Upper lobe of right lung (tissue), 1 donor: ENCODE measurements at regions not wholly inside any gene's neighbourhood (a gene's known extent, or its start where the extent isn't known, plus 50 kb on each side); places are given as distances from the start of the nearest gene placed in this dataset.

Source experiments
- ATAC-seq: fragments of 200-7000 bp; cut with Tn5 transposase; one replicate; pipeline ENCODE4 v1.9.1; 2020; ENCODE audit warnings: mild to moderate bottlenecking, moderate library complexity
- DNase-seq: peaks from one replicate; pipeline ENCODE4 v3.0.0-alpha.2; 2020
- H3K27ac ChIP-seq: fragments of 200-600 bp; one replicate; pipeline ENCODE4 v1.8.0; 2022
- H3K27me3 ChIP-seq: fragments of 200-600 bp; one replicate; pipeline ENCODE4 v1.8.0; 2022; ENCODE audit warnings: mild to moderate bottlenecking
- H3K36me3 ChIP-seq: fragments of 200-600 bp; one replicate; pipeline ENCODE4 v1.8.0; 2022
- H3K4me1 ChIP-seq: fragments of 200-600 bp; one replicate; pipeline ENCODE4 v1.8.0; 2022
- H3K4me3 ChIP-seq: fragments of 200-600 bp; one replicate; pipeline ENCODE4 v1.8.0; 2022; ENCODE audit warnings: mild to moderate bottlenecking
- H3K9me3 ChIP-seq: fragments of 200-600 bp; one replicate; pipeline ENCODE4 v1.8.0; 2022
- intact Hi-C: fragments of 100-400 bp; cut with DNase I; formaldehyde crosslinking; loops from one replicate; pipeline ENCODE4 v1.11.0; 2022
- TF ChIP-seq, protein P1 (sequence below): fragments of 200-600 bp; IDR thresholded peaks from one replicate; pipeline ENCODE4 v1.8.0; 2022; ENCODE audit warnings: antibody characterized with exemption
- donor health status: DM: no; HTN: yes; CAD: no; lungs with severe emphysema.

DNA sequence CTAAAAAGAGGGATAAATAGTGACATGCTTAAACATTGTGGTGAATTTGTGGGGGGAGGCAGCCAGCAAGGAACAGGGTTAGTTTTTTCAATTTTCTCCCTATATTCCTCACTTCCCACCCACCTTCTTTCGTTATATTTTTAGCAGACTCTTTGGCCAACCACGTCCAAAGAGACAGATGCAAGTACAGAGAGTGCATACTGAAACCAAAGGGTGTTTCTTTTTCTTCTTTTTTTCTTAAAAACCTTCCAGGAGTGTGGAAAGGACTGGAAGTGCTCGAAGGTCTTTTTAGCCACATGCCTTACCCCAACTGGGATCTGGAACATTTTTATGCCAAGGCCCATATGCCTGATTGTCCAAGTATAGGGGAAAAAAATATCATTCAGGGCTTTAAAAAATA is 59.0 kb downstream of the TNP1 start:
- TF ChIP-seq, protein P1, sequence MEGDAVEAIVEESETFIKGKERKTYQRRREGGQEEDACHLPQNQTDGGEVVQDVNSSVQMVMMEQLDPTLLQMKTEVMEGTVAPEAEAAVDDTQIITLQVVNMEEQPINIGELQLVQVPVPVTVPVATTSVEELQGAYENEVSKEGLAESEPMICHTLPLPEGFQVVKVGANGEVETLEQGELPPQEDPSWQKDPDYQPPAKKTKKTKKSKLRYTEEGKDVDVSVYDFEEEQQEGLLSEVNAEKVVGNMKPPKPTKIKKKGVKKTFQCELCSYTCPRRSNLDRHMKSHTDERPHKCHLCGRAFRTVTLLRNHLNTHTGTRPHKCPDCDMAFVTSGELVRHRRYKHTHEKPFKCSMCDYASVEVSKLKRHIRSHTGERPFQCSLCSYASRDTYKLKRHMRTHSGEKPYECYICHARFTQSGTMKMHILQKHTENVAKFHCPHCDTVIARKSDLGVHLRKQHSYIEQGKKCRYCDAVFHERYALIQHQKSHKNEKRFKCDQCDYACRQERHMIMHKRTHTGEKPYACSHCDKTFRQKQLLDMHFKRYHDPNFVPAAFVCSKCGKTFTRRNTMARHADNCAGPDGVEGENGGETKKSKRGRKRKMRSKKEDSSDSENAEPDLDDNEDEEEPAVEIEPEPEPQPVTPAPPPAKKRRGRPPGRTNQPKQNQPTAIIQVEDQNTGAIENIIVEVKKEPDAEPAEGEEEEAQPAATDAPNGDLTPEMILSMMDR: no peak
- H3K36me3 ChIP-seq: no peaks in the 10 kb centered on the region
- H3K27me3 ChIP-seq: no peaks in the 10 kb centered on the region
- no peak for ATAC-seq
- no peaks in the 10 kb centered on the region for H3K4me1 ChIP-seq
- intact Hi-C loops: no loop called here
- no peaks in the 10 kb centered on the region for H3K9me3 ChIP-seq
- H3K27ac ChIP-seq: no peak overlapping the region
- DNase-seq: no peak
- no peak overlapping the region for H3K4me3 ChIP-seq

DNA sequence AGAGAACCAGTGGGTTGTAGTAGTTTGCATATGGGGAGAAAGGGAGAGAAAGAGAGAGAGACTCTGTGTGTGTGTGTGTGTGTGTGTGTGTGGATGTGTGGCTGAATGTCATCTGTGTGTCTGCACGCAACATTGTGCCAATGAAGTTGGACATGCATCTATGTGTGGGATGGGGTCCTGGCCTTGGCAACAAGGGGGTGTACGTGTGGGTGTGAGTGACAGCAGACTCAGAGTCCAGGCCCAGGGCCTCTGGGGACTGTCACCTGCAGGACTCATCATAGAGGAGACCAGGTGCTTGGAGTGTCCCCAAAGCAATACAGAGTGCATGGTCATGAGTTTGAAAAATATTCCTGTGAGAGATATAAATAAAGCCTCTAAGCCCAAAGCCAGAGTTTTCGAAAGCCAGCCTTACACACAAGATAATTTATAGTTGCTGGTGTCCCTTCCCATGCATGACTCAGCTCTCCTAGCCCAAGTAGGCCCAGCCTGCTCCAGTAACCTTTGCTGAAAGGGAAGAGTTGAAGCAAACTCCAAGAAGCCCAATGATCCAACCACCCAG is 59.9 kb downstream of the TNP1 start:
- Histone ChIP-seq H3K4me1 (no peaks in the 10 kb centered on the region), H3K27me3 (no peaks in the 10 kb centered on the region), H3K4me3 (no peak overlapping the region), H3K27ac (no peak overlapping the region), H3K9me3 (no peaks in the 10 kb centered on the region), H3K36me3 (no peaks in the 10 kb centered on the region)
- TF ChIP-seq, protein P1: no peak
- intact Hi-C loops: no loop called here
- DNase-seq: no peak
- no peak for ATAC-seq

DNA sequence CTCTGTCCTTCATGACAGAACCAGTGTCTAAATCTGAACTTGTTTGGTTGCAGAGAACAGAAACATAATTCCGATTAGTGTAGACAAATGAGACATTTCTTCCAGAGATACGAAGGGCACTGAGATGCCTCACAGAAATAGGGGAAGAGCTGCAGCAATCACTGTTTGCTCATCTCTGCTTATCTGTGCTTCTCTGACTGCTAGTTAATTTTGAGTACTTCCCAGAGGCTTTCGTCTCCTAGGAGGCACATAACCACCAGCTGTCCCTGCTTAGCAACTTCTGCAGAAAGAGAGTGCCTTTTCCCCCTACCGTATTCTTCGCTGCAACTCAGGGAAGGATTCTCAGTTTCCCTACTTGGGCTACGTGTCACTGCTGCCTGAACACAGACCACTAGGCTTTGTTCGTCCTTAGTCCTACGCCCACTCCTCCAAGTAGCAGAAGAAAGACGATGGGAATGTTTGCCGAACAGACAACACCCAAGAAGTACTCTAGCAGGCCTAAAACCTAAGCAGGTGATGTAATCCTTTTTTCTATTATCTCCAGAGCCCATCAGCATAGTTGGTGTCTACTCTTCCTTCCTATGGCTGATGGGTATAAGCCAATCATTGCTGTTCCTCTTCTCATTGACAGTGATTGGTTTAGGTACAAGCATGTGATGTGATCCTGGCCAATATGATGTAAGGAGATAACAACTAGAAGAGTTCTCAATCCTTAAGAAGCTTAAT is 63.6 kb downstream of the TNP1 start:
- Histone ChIP-seq H3K27me3 (no peaks in the 10 kb centered on the region), H3K4me3 (no peak overlapping the region), H3K9me3 (no peaks in the 10 kb centered on the region), H3K4me1 (no peaks in the 10 kb centered on the region), H3K36me3 (no peaks in the 10 kb centered on the region), H3K27ac (no peak overlapping the region)
- DNase-seq: no peak
- intact Hi-C loops: no loop called here
- TF ChIP-seq, protein P1: no peak
- ATAC-seq: no peak

DNA sequence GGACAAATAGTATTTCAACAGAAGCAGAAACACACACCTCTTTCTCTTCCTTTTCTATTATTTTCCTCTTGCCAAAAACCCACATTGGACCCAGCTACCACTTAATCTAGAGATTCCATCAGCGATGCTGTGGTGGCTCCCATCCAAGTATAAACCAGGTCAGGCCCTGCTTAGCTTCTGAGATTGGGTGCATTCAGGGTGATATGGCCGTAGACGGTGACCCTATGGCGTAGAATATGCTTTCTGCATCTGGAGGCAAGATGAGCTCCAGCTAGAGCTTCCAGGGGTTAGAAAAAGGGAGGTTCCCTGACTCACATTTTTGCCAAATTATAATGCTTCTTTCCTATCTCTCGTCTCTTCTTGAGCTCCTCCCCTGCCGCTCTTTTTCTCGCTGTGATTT is 66.5 kb downstream of the TNP1 start:
- intact Hi-C loops: no loop called here
- Histone ChIP-seq H3K27me3 (no peaks in the 10 kb centered on the region), H3K27ac (no peak overlapping the region), H3K4me3 (no peak overlapping the region), H3K4me1 (no peaks in the 10 kb centered on the region), H3K9me3 (no peaks in the 10 kb centered on the region), H3K36me3 (no peaks in the 10 kb centered on the region)
- TF ChIP-seq, protein P1: no peak
- ATAC-seq: no peak
- no peak for DNase-seq

DNA sequence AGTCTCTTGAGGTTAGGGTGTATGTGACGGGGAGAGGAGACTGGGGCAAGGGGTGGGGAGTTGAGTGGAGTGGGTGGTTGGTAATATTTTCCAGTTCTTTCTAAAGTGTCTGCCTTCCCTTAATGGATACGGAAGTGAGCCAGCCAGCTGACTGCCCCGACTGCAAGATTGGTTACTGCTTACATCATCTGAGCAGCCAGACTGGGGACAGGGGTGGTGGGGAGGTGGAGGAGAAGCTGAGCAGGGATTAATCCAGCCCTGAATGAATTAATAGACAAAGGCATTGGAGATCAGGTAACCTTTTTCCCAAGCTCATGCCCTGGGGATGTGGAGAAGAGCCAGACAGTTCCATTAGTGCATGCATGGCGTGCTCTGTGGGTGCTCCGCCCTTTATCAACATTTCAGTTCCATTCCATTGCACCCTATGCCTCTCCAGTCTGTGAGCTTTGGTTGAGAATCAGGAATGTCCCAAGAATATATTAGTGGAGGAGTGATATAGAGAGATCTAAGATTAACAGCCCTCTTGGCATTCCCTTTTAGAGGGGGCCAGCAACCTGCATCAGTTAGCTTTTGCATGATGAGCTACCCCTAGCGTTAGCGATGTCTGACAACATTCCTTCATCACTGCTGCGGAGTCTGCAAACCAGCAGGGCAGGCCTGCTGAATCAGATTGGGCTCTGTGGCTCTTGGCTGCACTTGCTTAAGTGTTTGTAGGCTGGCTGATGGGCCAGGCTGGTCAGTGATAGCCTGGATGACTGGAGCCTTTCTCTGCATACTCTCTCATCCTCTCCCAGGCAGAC is 67.4 kb downstream of the TNP1 start:
- no peak overlapping the region for H3K27ac ChIP-seq
- DNase-seq: no peak
- no peaks in the 10 kb centered on the region for H3K9me3 ChIP-seq
- no peaks in the 10 kb centered on the region for H3K36me3 ChIP-seq
- no peaks in the 10 kb centered on the region for H3K4me1 ChIP-seq
- H3K27me3 ChIP-seq: no peaks in the 10 kb centered on the region
- TF ChIP-seq, protein P1: no peak
- peak; percentile 68 for ATAC-seq
- no peak overlapping the region for H3K4me3 ChIP-seq
- intact Hi-C loops: no loop called here
